CD4-positive, alpha-beta T cell (primary cell): ENCODE measurements at regions not wholly inside any gene's neighbourhood (a gene's known extent, or its start where the extent isn't known, plus 50 kb on each side); places are given as distances from the start of the nearest gene placed in this dataset.

Source experiments
- ATAC-seq: fragments of 200-7000 bp; cut with Tn5 transposase; one replicate; pipeline ENCODE4 v1.10.0; 2022; ENCODE audit warnings: mild to moderate bottlenecking; ENCODE audit not compliant: poor library complexity
- CTCF ChIA-PET: fragments of 350-600 bp; sonication (Branson Sonifier 250); formaldehyde crosslinking; loops from one replicate; lab custom pipeline; 2021; ENCODE audit warnings: antibody characterized with exemption, inconsistent platforms; lab: Charles Lee
- POLR2A ChIA-PET: fragments of 350-600 bp; sonication (Branson Sonifier 250); formaldehyde crosslinking; loops from one replicate; lab custom pipeline; 2021; ENCODE audit warnings: antibody characterized with exemption, inconsistent platforms; lab: Charles Lee
- DNase-seq, 14 experiments: peaks; one replicate each; pipeline ENCODE4 v3.0.0-alpha.2; 2013 to 2020; ENCODE audit warnings: mixed read lengths in 2 of 14
- H3K27ac ChIP-seq, 2 donors: one replicate each; pipeline versions ENCODE4 v1.5.1 to v1.7.0; 2013; ENCODE audit warnings: low read length in 2 of 2, low read depth in 1 of 2, mild to moderate bottlenecking in 1 of 2
- H3K27me3 ChIP-seq, 2 experiments: 1 replicate in 1 of 2; 2 replicates in 1 of 2; pipeline versions ENCODE4 v1.6.1 to v1.7.0; 2013; ENCODE audit warnings: low read length in 2 of 2, control low read depth in 1 of 2, mild to moderate bottlenecking in 1 of 2, moderate library complexity in 1 of 2; ENCODE audit not compliant: insufficient read depth in 2 of 2, control insufficient read depth in 1 of 2
- H3K36me3 ChIP-seq: one replicate; pipeline ENCODE4 v1.6.1; 2013; ENCODE audit warnings: low read length, control low read depth; ENCODE audit not compliant: insufficient read depth
- H3K4me1 ChIP-seq: one replicate; pipeline ENCODE4 v1.6.1; 2013; ENCODE audit warnings: low read length, control low read depth; ENCODE audit not compliant: insufficient read depth
- H3K4me3 ChIP-seq: one replicate; pipeline ENCODE4 v1.5.1; 2013; ENCODE audit warnings: mild to moderate bottlenecking, low read length, moderate library complexity
- H3K9me3 ChIP-seq, 2 experiments: 1 replicate in 1 of 2; 2 replicates in 1 of 2; pipeline versions ENCODE4 v1.6.1 to v1.7.0; 2013; ENCODE audit warnings: low read length in 2 of 2, mild to moderate bottlenecking in 2 of 2, control low read depth in 1 of 2, moderate library complexity in 1 of 2; ENCODE audit not compliant: control insufficient read depth in 1 of 2, insufficient read depth in 1 of 2
- H3K27ac Mint-ChIP-seq: one replicate; pipeline ENCODE4 v1.8.0; 2020; ENCODE audit warnings: mixed read lengths
- H3K27me3 Mint-ChIP-seq: one replicate; pipeline ENCODE4 v1.8.0; 2021; ENCODE audit warnings: mixed read lengths
- H3K36me3 Mint-ChIP-seq: one replicate; pipeline ENCODE4 v1.8.0; 2021; ENCODE audit warnings: low read depth, mixed read lengths
- H3K4me1 Mint-ChIP-seq: one replicate; pipeline ENCODE4 v1.8.0; 2021; ENCODE audit warnings: low read depth, mixed read lengths
- H3K4me3 Mint-ChIP-seq: one replicate; pipeline ENCODE4 v1.8.0; 2020; ENCODE audit warnings: mild to moderate bottlenecking, mixed read lengths
- H3K9me3 Mint-ChIP-seq: one replicate; pipeline ENCODE4 v1.8.0; 2020; ENCODE audit warnings: mixed read lengths
- CTCF ChIP-seq: fragments of 200-600 bp; IDR thresholded peaks from one replicate; pipeline ENCODE4 v1.8.0; 2022; ENCODE audit warnings: antibody characterized with exemption, mild to moderate bottlenecking
- intact Hi-C, 2 experiments: fragments of 100-400 bp; cut with DNase I in 1 of 2; cut with micrococcal nuclease in 1 of 2; formaldehyde crosslinking; loops; one replicate each; pipeline versions ENCODE4 v1.15.1 to v1.9.0; 2023 to 2025; cut with DNase I, micrococcal nuclease

- TF ChIP-seq CTCF, result no peak
- CTCF ChIA-PET, result interaction anchor here (0.6 kb wide), 1 partner anchor 20 kb away, joined by 3 read pairs; no protein-coding TSS in a partner anchor
These were observed 53.2 kb upstream of the BBS12 start for GRCh38 chr4:122679317-122679716.

GRCh38 chr4:122679946-122680345 is 52.6 kb upstream of the BBS12 start:
- Mint-ChIP-seq H3K36me3 (no peaks in the 10 kb centered on the region), H3K27ac (no peak overlapping the region), H3K9me3 (peaks cover 7% of the 10 kb centered on the region), H3K4me3 (no peak overlapping the region), H3K4me1 (no peaks in the 10 kb centered on the region), H3K27me3 (peaks cover 14% of the 10 kb centered on the region)
- no peaks in the 10 kb centered on the region for H3K4me1 ChIP-seq
- peaks cover 0 to 7% of the 10 kb centered on the region in 2 experiments for H3K9me3 ChIP-seq
- CTCF ChIA-PET, result interaction anchor here (0.6 kb wide), 1 partner anchor 21 kb away, joined by 3 read pairs; no protein-coding TSS in a partner anchor
- no peak overlapping the region for H3K27ac ChIP-seq
- no peaks in the 10 kb centered on the region for H3K36me3 ChIP-seq
- no peak for DNase-seq
- intact Hi-C loops, result no loop called here
- H3K4me3 ChIP-seq, result no peak overlapping the region
- no peak for TF ChIP-seq CTCF
- POLR2A ChIA-PET, result no interaction called here
- no peaks in the 10 kb centered on the region for H3K27me3 ChIP-seq
- ATAC-seq, result no peak

More at GRCh38 chr4:122679317-122679716, 53.2 kb upstream of the BBS12 start:
- Histone ChIP-seq H3K9me3 (peaks cover 0 to 7% of the 10 kb centered on the region in 2 experiments), H3K4me1 (peaks cover 2% of the 10 kb centered on the region), H3K27ac (no peak overlapping the region), H3K4me3 (no peak overlapping the region), H3K27me3 (no peaks in the 10 kb centered on the region), H3K36me3 (no peaks in the 10 kb centered on the region)
- Mint-ChIP-seq H3K36me3 (no peaks in the 10 kb centered on the region), H3K27me3 (peaks cover 14% of the 10 kb centered on the region), H3K27ac (no peak overlapping the region), H3K4me1 (peaks cover 4% of the 10 kb centered on the region), H3K9me3 (peaks cover 7% of the 10 kb centered on the region), H3K4me3 (no peak overlapping the region)
- DNase-seq (no peak), ATAC-seq (no peak)
- intact Hi-C loops, result no loop called here
- POLR2A ChIA-PET, result no interaction called here

GRCh38 chr4:122681568-122681967 is 50.9 kb upstream of the BBS12 start:
- Mint-ChIP-seq H3K9me3 (peaks cover 7% of the 10 kb centered on the region), H3K4me1 (no peaks in the 10 kb centered on the region), H3K4me3 (no peak overlapping the region), H3K27ac (no peak overlapping the region), H3K27me3 (peaks cover 14% of the 10 kb centered on the region), H3K36me3 (no peaks in the 10 kb centered on the region)
- Histone ChIP-seq H3K27me3 (no peaks in the 10 kb centered on the region), H3K27ac (no peak overlapping the region), H3K4me1 (no peaks in the 10 kb centered on the region), H3K9me3 (peaks cover 0 to 7% of the 10 kb centered on the region in 2 experiments), H3K4me3 (no peak overlapping the region), H3K36me3 (no peaks in the 10 kb centered on the region)
- no peak for ATAC-seq
- intact Hi-C loops, result no loop called here
- TF ChIP-seq CTCF, result no peak
- CTCF ChIA-PET, result no interaction called here
- POLR2A ChIA-PET, result no interaction called here
- DNase-seq, result no peak
